ENCODE measurements at regions not wholly inside any gene's neighbourhood (a gene's known extent, or its start where the extent isn't known, plus 50 kb on each side); places are given as distances from the start of the nearest gene placed in this dataset.

- TF ChIP-seq CTCF (IDR thresholded peaks at IDR 0.05) (no peak), POLR2A (IDR thresholded peaks at IDR 0.05) (no peak)
Observed at GRCh38 chr4:121457278-121457875, 76.6 kb upstream of the QRFPR start.

Data from testis (tissue), 2 donors.